ENCODE measurements at regions not wholly inside any gene's neighbourhood (a gene's known extent, or its start where the extent isn't known, plus 50 kb on each side); places are given as distances from the start of the nearest gene placed in this dataset.

GRCh38 chr2:193701484-193701883 lies 1506.8 kb upstream of the TMEFF2 start:
- no peak for DNase-seq (ENCODE audit: low spot score)

- no peak for DNase-seq (ENCODE audit: low spot score)
Observed at GRCh38 chr2:193695367-193695766, 1500.6 kb upstream of the TMEFF2 start.

GRCh38 chr2:193693758-193694157 lies 1499.0 kb upstream of the TMEFF2 start:
- no peak for DNase-seq (ENCODE audit: low spot score)

GRCh38 chr2:193690572-193690971 lies 1495.8 kb upstream of the TMEFF2 start:
- DNase-seq (ENCODE audit: low spot score): no peak

GRCh38 chr2:193687195-193687594 lies 1492.5 kb upstream of the TMEFF2 start:
- no peak for DNase-seq (ENCODE audit: low spot score)

- no peak for DNase-seq (ENCODE audit: low spot score)
Observed at GRCh38 chr2:193679847-193680246, 1485.1 kb upstream of the TMEFF2 start.

- no peak for DNase-seq (ENCODE audit: low spot score)
Observed at GRCh38 chr2:193670478-193670877, 1475.7 kb upstream of the TMEFF2 start.

GRCh38 chr2:193668557-193669323 lies 1474.0 kb upstream of the TMEFF2 start:
- DNase-seq (ENCODE audit: low spot score): no peak

GRCh38 chr2:193627927-193628272 lies 1433.2 kb upstream of the TMEFF2 start:
- no peak for DNase-seq (ENCODE audit: low spot score)

GRCh38 chr2:193627187-193627926 lies 1432.6 kb upstream of the TMEFF2 start:
- no peak for DNase-seq (ENCODE audit: low spot score)

- no peak for DNase-seq (ENCODE audit: low spot score)
Observed at GRCh38 chr2:193608451-193608850, 1413.7 kb upstream of the TMEFF2 start.

GRCh38 chr2:193590831-193591230 lies 1396.1 kb upstream of the TMEFF2 start:
- DNase-seq (ENCODE audit: low spot score): no peak

GRCh38 chr2:193584522-193584938 lies 1389.8 kb upstream of the TMEFF2 start:
- no peak for DNase-seq (ENCODE audit: low spot score)

- DNase-seq (ENCODE audit: low spot score): no peak
Observed at GRCh38 chr2:193583638-193584400, 1389.1 kb upstream of the TMEFF2 start.

GRCh38 chr2:193581807-193582206 lies 1387.1 kb upstream of the TMEFF2 start:
- DNase-seq (ENCODE audit: low spot score): no peak

GRCh38 chr2:193580176-193580950 lies 1385.6 kb upstream of the TMEFF2 start:
- no peak for DNase-seq (ENCODE audit: low spot score)

GRCh38 chr2:193566886-193567285 lies 1372.2 kb upstream of the TMEFF2 start:
- DNase-seq (ENCODE audit: low spot score): no peak

- no peak for DNase-seq (ENCODE audit: low spot score)
Observed at GRCh38 chr2:193566276-193566675, 1371.5 kb upstream of the TMEFF2 start.

GRCh38 chr2:193562031-193562430 lies 1367.3 kb upstream of the TMEFF2 start:
- no peak for DNase-seq (ENCODE audit: low spot score)

- DNase-seq (ENCODE audit: low spot score): no peak
Observed at GRCh38 chr2:193561054-193561453, 1366.3 kb upstream of the TMEFF2 start.

- DNase-seq (ENCODE audit: low spot score): no peak
Observed at GRCh38 chr2:193556766-193557470, 1362.2 kb upstream of the TMEFF2 start.

Measured in germinal center (tissue), 1 donor.